K562 (cell line): ENCODE measurements at regions not wholly inside any gene's neighbourhood (a gene's known extent, or its start where the extent isn't known, plus 50 kb on each side); places are given as distances from the start of the nearest gene placed in this dataset.

Source experiments
- PHF20 ChIP-seq: fragments of 450-650 bp; IDR thresholded peaks from 2 replicates; pipeline ENCODE4 v1.6.1; 2018; ENCODE audit not compliant: partially characterized antibody
- SMARCC2 ChIP-seq: fragments of 450-650 bp; IDR thresholded peaks from 2 replicates; pipeline ENCODE4 v1.6.1; 2017; ENCODE audit warnings: antibody characterized with exemption, moderate library complexity, mild to moderate bottlenecking, low read depth
- ZNF449 ChIP-seq: fragments of 250-450 bp; sonication (Bioruptor Pico); IDR thresholded peaks from 2 replicates; pipeline ENCODE4 v1.8.0; 2022; ENCODE audit warnings: moderate library complexity, mild to moderate bottlenecking, inconsistent platforms

- TF ChIP-seq ZNF449 (CRISPR knock-in tag), result no peak
- TF ChIP-seq SMARCC2, result no peak
- no peak for TF ChIP-seq PHF20
These were observed 185.5 kb downstream of the C1D start for GRCh38 chr2:67877301-67877700.
